IMR-90 (cell line): ENCODE measurements at regions not wholly inside any gene's neighbourhood (a gene's known extent, or its start where the extent isn't known, plus 50 kb on each side); places are given as distances from the start of the nearest gene placed in this dataset.

Experiments used
- ATAC-seq: fragments of 200-7000 bp; cut with Tn5 transposase; 2 replicates; pipeline ENCODE4 v1.9.1; 2020; ENCODE audit warnings: low read depth, mild to moderate bottlenecking, moderate library complexity
- BruUV-seq: library from RNA; stranded (reverse); fragments of 400-500 nt; replicated peaks from 2 replicates; lab custom pipeline; 2021; lab: Mats Ljungman, UMichigan
- CTCF ChIA-PET: fragments of 300-600 bp; formaldehyde crosslinking; extraction: SDS; loops from one replicate; lab custom pipeline; 2021; ENCODE audit warnings: antibody characterized with exemption; lab: Yijun Ruan, JAX
- POLR2A ChIA-PET: fragments of 300-600 bp; sonication (Branson Sonifier 250); formaldehyde crosslinking; loops from one replicate; lab custom pipeline; 2022; ENCODE audit warnings: antibody characterized with exemption; ENCODE audit not compliant: unreplicated experiment; lab: Charles Lee
- DNase-seq: peaks from one replicate; pipeline ENCODE4 v3.0.0; 2013
- H2AFZ ChIP-seq: replicated peaks from 2 replicates; pipeline ENCODE3; 2013; ENCODE audit warnings: low read length, mild to moderate bottlenecking; ENCODE audit not compliant: poor library complexity
- H2AK5ac ChIP-seq: 2 replicates; pipeline ENCODE4 v1.6.1; 2013; ENCODE audit warnings: low read depth, low read length, inconsistent platforms
- H2AK9ac ChIP-seq: replicated peaks from 2 replicates; pipeline ENCODE3; 2013; ENCODE audit warnings: mild to moderate bottlenecking, low read depth, low read length, moderate library complexity; ENCODE audit not compliant: poor library complexity
- H2BK120ac ChIP-seq: 2 replicates; pipeline ENCODE4 v1.6.1; 2013; ENCODE audit warnings: low read depth, low read length, inconsistent platforms
- H2BK15ac ChIP-seq: 3 replicates; pipeline ENCODE4 v1.6.1; 2013; ENCODE audit warnings: low read depth, low read length, inconsistent platforms
- H2BK20ac ChIP-seq: 2 replicates; pipeline ENCODE4 v1.6.1; 2013; ENCODE audit warnings: low read depth, mild to moderate bottlenecking, inconsistent platforms, low read length, moderate library complexity
- H2BK5ac ChIP-seq: 2 replicates; pipeline ENCODE4 v1.6.1; 2013; ENCODE audit warnings: mild to moderate bottlenecking, low read depth, low read length, inconsistent platforms; ENCODE audit not compliant: poor library complexity, severe bottlenecking
- H3K14ac ChIP-seq: replicated peaks from 2 replicates; pipeline ENCODE4 v1.6.1; 2013; ENCODE audit warnings: low read depth, low read length, inconsistent platforms
- H3K18ac ChIP-seq: 2 replicates; pipeline ENCODE4 v1.6.1; 2013; ENCODE audit warnings: low read depth, low read length, control low read depth
- H3K23ac ChIP-seq: 2 replicates; pipeline ENCODE4 v1.6.1; 2013; ENCODE audit warnings: low read depth, low read length, inconsistent platforms
- H3K27ac ChIP-seq: 2 replicates; pipeline ENCODE4 v1.5.1; 2013; ENCODE audit warnings: mild to moderate bottlenecking, control low read depth, low read length; ENCODE audit not compliant: insufficient read depth
- H3K27me3 ChIP-seq: 2 replicates; pipeline ENCODE4 v1.6.1; 2013; ENCODE audit warnings: low read length; ENCODE audit not compliant: control insufficient read depth, insufficient read depth
- H3K36me3 ChIP-seq: 2 replicates; pipeline ENCODE4 v1.6.1; 2013; ENCODE audit warnings: low read length, mixed read lengths; ENCODE audit not compliant: control insufficient read depth, insufficient read depth
- H3K4ac ChIP-seq: 2 replicates; pipeline ENCODE4 v1.6.1; 2013; ENCODE audit warnings: low read depth, low read length, inconsistent platforms
- H3K4me1 ChIP-seq: 2 replicates; pipeline ENCODE4 v1.6.1; 2013; ENCODE audit warnings: low read length, mixed read lengths; ENCODE audit not compliant: control insufficient read depth, insufficient read depth
- H3K4me2 ChIP-seq: 2 replicates; pipeline ENCODE4 v1.6.1; 2013; ENCODE audit warnings: low read depth, mild to moderate bottlenecking, control low read depth, low read length, moderate library complexity
- H3K4me3 ChIP-seq: 2 replicates; pipeline ENCODE4 v1.5.1; 2013; ENCODE audit warnings: low read depth, mild to moderate bottlenecking, control low read depth, low read length, moderate library complexity; ENCODE audit not compliant: insufficient read depth
- H3K56ac ChIP-seq: 2 replicates; pipeline ENCODE4 v1.6.1; 2013; ENCODE audit warnings: low read length, inconsistent platforms; ENCODE audit not compliant: insufficient read depth; ENCODE audit errors: extremely low read depth
- H3K79me1 ChIP-seq, 2 experiments: 2 replicates each; pipeline ENCODE4 v1.6.1; 2013; ENCODE audit warnings: low read length in 2 of 2, inconsistent platforms in 1 of 2, low read depth in 1 of 2
- H3K9ac ChIP-seq: 2 replicates; pipeline ENCODE4 v1.6.1; 2013; ENCODE audit warnings: low read depth, low read length, control low read depth
- H3K9me1 ChIP-seq: 2 replicates; pipeline ENCODE4 v1.6.1; 2013; ENCODE audit warnings: low read length, inconsistent platforms; ENCODE audit not compliant: insufficient read depth
- H3K9me3 ChIP-seq: 2 replicates; pipeline ENCODE4 v1.6.1; 2013; ENCODE audit warnings: low read length; ENCODE audit not compliant: control insufficient read depth, insufficient read depth
- H4K20me1 ChIP-seq: 2 replicates; pipeline ENCODE4 v1.6.1; 2013; ENCODE audit warnings: low read length, inconsistent platforms; ENCODE audit not compliant: insufficient read depth
- H4K5ac ChIP-seq: 2 replicates; pipeline ENCODE4 v1.6.1; 2013; ENCODE audit warnings: mild to moderate bottlenecking, low read depth, low read length, control low read depth
- H4K8ac ChIP-seq, 2 experiments: 2 replicates each; pipeline ENCODE4 v1.6.1; 2013; ENCODE audit warnings: low read depth in 2 of 2, low read length in 2 of 2, control low read depth in 1 of 2, inconsistent platforms in 1 of 2
- H4K91ac ChIP-seq: 2 replicates; pipeline ENCODE4 v1.6.1; 2013; ENCODE audit warnings: low read depth, low read length, inconsistent platforms; ENCODE audit not compliant: insufficient read depth
- MAFK ChIP-seq: IDR thresholded peaks from 2 replicates; pipeline ENCODE4 v1.6.1; 2012; ENCODE audit warnings: low read depth, low read length, improper control_type of control experiment
- NFE2L2 ChIP-seq: fragments of 150-350 bp; IDR thresholded peaks from 2 replicates; pipeline ENCODE4 v1.6.1; 2016; ENCODE audit warnings: low read depth, mild to moderate bottlenecking, low read length
- POLR2A ChIP-seq: IDR thresholded peaks from 2 replicates; pipeline ENCODE4 v1.6.1; 2012; ENCODE audit warnings: mild to moderate bottlenecking, low read depth, low read length
- RCOR1 ChIP-seq: IDR thresholded peaks from 2 replicates; pipeline ENCODE4 v1.6.1; 2012; ENCODE audit warnings: mild to moderate bottlenecking, low read length, improper control_type of control experiment; ENCODE audit not compliant: insufficient replicate concordance
- WGBS, 2 experiments: methylation state at CpG; one replicate each; pipeline versions ENCODE4 v1.1.5 to v1.1.7; 2013; ENCODE audit warnings: missing lambda C conversion rate in 2 of 2; ENCODE audit not compliant: insufficient read length in 1 of 2; ENCODE audit errors: extremely low coverage in 2 of 2; 5-methylcytosine and 5-hydroxymethylcytosine counted together
- dilution Hi-C: fragments of 300-500 bp; cut with HindIII; formaldehyde crosslinking; loops from one replicate; pipeline ENCODE4 v1.14.3; 2018; ENCODE audit warnings: low sequenced_read_pairs; ENCODE audit not compliant: unreplicated experiment
- in situ Hi-C: fragments of 300-500 bp; cut with MboI; formaldehyde crosslinking; loops from 3 replicates; pipeline ENCODE4 v1.14.3; 2019; ENCODE audit warnings: low sequenced_read_pairs, inconsistent platforms, mixed read lengths
- intact Hi-C: fragments of 100-400 bp; cut with micrococcal nuclease; formaldehyde crosslinking; loops from 2 replicates; pipeline ENCODE4 v1.10.0; 2022

DNA sequence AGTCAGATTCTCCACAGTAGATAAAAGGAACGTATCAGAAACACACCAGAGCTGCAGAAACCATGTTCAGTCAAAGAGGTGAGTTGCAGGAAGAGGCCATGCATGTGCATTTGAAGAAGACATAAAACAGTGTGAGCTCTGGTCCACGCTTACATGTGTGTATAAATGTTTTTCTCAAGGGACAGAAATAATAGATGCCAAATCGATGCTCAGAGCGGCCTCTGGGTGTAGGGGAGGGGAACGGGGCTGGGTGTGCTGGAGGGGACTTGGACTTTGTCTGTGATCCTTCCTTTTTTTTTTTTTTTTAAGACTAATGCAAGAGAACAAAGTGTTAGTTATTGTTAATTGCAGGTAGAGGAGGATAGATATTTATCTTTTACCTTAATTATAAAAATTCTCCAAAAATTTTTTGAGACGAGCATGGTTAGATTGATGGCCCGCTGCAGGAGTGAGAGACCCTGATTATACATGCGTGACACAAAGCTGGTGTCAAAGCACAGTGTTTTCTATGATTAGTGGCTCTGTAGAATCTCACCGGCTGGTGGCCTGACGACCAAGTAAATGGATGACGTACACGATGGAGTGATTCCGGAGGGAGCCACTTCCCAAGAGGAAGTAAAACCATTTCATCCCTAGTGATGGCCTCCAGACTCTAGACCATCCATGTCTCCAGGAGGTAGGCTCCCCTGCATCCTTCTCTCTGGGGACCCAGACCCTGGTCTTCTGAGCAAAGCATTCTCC, 240.2 kb downstream of the ENGASE start:
- no peak overlapping the region for H2BK15ac ChIP-seq
- no peak overlapping the region for H2BK20ac ChIP-seq
- intact Hi-C loops (no loop called here), in situ Hi-C loops (no loop called here), dilution Hi-C loops (no loop called here)
- H3K56ac ChIP-seq = no peak overlapping the region
- H2BK120ac ChIP-seq = no peak overlapping the region
- H3K9me1 ChIP-seq = no peaks in the 10 kb centered on the region
- H3K27ac ChIP-seq = no peak overlapping the region
- no peak overlapping the region for H2AFZ ChIP-seq
- H4K5ac ChIP-seq = no peak overlapping the region
- H3K4ac ChIP-seq = no peak overlapping the region
- TF ChIP-seq POLR2A (no peak), NFE2L2 (no peak), MAFK (no peak), RCOR1 (no peak)
- 57% methylated on average over 1 of the region's 13 CpGs; no CpG with 5 or more reads in 1 of the 2 experiments for WGBS, 2 experiments
- H2BK5ac ChIP-seq = no peak overlapping the region
- no peak overlapping the region for H3K18ac ChIP-seq
- no peak overlapping the region for H3K4me2 ChIP-seq
- no peak overlapping the region for H3K14ac ChIP-seq
- ChIA-PET CTCF (no interaction called here), POLR2A (no interaction called here)
- H3K36me3 ChIP-seq = no peaks in the 10 kb centered on the region
- H3K9ac ChIP-seq = no peak overlapping the region
- H4K20me1 ChIP-seq = no peaks in the 10 kb centered on the region
- no peak overlapping the region for H2AK9ac ChIP-seq
- H3K23ac ChIP-seq = no peak overlapping the region
- no peaks in the 10 kb centered on the region for H3K9me3 ChIP-seq
- no peaks in the 10 kb centered on the region for H3K4me1 ChIP-seq
- DNase-seq (no peak), ATAC-seq (no peak)
- peaks cover 20% of the 10 kb centered on the region for H3K27me3 ChIP-seq
- no peaks in the 10 kb centered on the region for H3K79me1 ChIP-seq
- no TSS peak for BruUV-seq
- no peak overlapping the region for H3K4me3 ChIP-seq
- H4K91ac ChIP-seq = no peak overlapping the region
- no peak overlapping the region for H4K8ac ChIP-seq
- H2AK5ac ChIP-seq = no peak overlapping the region
